ENCODE measurements at regions not wholly inside any gene's neighbourhood (a gene's known extent, or its start where the extent isn't known, plus 50 kb on each side); places are given as distances from the start of the nearest gene placed in this dataset.

GRCh38 chr11:13080861-13081260 is 71.7 kb downstream of the RASSF10 start:
- H3K27ac ChIP-seq (ENCODE audit: low read depth in 2 of 2, low read length in 1 of 2), result no peak overlapping the region
- H2AFZ ChIP-seq (ENCODE audit: low read depth), result no peak overlapping the region
- H3K27me3 ChIP-seq (ENCODE audit: insufficient read depth), result peaks cover 17% of the 10 kb centered on the region; the same call in 1 of the 2 replicates
- 47% methylated on average over 7 of the region's 8 CpGs for WGBS (ENCODE audit: low lambda C conversion rate)
- CTCF ChIA-PET, result interaction anchor here (0.9 kb wide), 1 partner anchor 8 kb away, joined by 3 read pairs; no protein-coding TSS in a partner anchor
- H4K20me1 ChIP-seq (ENCODE audit: insufficient read depth), result no peaks in the 10 kb centered on the region
- no peaks in the 10 kb centered on the region for H3K4me1 ChIP-seq (ENCODE audit: control insufficient read depth in 1 of 2, insufficient read depth in 2 of 2, low read depth in 1 of 2, low read length in 1 of 2)
- no peak overlapping the region for H3K4me2 ChIP-seq
- H3K9ac ChIP-seq, result no peak overlapping the region
- no peaks in the 10 kb centered on the region for H3F3A ChIP-seq (replicated peaks; ENCODE audit: insufficient read depth)
- no peaks in the 10 kb centered on the region for H3K9me3 ChIP-seq
- TF ChIP-seq GABPA (IDR thresholded peaks at IDR 0.05; ENCODE audit: low read depth) (no peak), REST (IDR thresholded peaks at IDR 0.05; ENCODE audit: low read depth, low read length) (no peak), USF1 (IDR thresholded peaks at IDR 0.05; ENCODE audit: borderline replicate concordance, low read depth) (no peak), RFX5 (IDR thresholded peaks at IDR 0.05; ENCODE audit: low read length) (no peak)
- TF ChIP-seq, protein P1, sequence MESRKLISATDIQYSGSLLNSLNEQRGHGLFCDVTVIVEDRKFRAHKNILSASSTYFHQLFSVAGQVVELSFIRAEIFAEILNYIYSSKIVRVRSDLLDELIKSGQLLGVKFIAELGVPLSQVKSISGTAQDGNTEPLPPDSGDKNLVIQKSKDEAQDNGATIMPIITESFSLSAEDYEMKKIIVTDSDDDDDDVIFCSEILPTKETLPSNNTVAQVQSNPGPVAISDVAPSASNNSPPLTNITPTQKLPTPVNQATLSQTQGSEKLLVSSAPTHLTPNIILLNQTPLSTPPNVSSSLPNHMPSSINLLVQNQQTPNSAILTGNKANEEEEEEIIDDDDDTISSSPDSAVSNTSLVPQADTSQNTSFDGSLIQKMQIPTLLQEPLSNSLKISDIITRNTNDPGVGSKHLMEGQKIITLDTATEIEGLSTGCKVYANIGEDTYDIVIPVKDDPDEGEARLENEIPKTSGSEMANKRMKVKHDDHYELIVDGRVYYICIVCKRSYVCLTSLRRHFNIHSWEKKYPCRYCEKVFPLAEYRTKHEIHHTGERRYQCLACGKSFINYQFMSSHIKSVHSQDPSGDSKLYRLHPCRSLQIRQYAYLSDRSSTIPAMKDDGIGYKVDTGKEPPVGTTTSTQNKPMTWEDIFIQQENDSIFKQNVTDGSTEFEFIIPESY (IDR thresholded peaks at IDR 0.05; ENCODE audit: borderline replicate concordance, low read depth), result no peak
- POLR2A ChIA-PET, result no interaction called here
- no peak for DNase-seq
- no peak overlapping the region for H3K4me3 ChIP-seq (ENCODE audit: low read depth in 2 of 2, low read length in 1 of 2)
- no peaks in the 10 kb centered on the region for H3K79me2 ChIP-seq (ENCODE audit: insufficient read depth)
- no peaks in the 10 kb centered on the region for H3K36me3 ChIP-seq (replicated peaks in 1 of 2; ENCODE audit: control insufficient read depth in 1 of 2, insufficient read depth in 2 of 2, low read length in 1 of 2)
- H3K9me2 ChIP-seq, result no peaks in the 10 kb centered on the region

DNA sequence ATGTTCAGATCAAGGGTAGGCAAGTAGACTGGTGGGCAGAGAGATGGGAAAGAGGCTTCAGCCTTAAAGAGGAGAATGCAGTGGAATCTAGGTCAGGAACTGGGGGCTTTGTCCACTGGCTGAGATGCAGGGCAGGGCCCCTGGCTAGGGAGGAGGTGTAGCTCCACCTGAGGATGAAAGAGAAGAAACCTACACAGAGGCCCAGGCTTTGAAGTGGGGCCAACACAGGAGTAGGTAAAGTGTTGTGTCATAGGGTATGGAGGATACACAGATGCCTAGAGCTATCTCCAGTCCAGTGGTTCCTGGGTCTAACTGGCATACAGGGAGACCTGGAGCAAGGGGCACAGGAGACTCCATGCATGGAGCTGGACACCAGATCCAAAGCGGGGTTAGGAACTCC is 73.5 kb downstream of the RASSF10 start:
- no peak overlapping the region for H2AFZ ChIP-seq (ENCODE audit: low read depth)
- WGBS (ENCODE audit: low lambda C conversion rate), result 38% methylated on average over 1 of the region's 1 CpG
- no peaks in the 10 kb centered on the region for H3K79me2 ChIP-seq (ENCODE audit: insufficient read depth)
- TF ChIP-seq TAF1 (IDR thresholded peaks at IDR 0.05; ENCODE audit: borderline replicate concordance, low read depth, low read length), result no peak
- TF ChIP-seq TEAD4 (IDR thresholded peaks at IDR 0.05; ENCODE audit: borderline replicate concordance, insufficient read depth), result no peak
- no peak for TF ChIP-seq GABPA (IDR thresholded peaks at IDR 0.05; ENCODE audit: low read depth)
- no peak for TF ChIP-seq POLR2AphosphoS5 (IDR thresholded peaks at IDR 0.05; ENCODE audit: low read depth, low read length)
- no peak for TF ChIP-seq RXRA (IDR thresholded peaks at IDR 0.05; ENCODE audit: borderline replicate concordance, low read depth)
- no peak for TF ChIP-seq RCOR1 (IDR thresholded peaks at IDR 0.05; ENCODE audit: low read length)
- TF ChIP-seq EP300 (IDR thresholded peaks at IDR 0.05; ENCODE audit: borderline replicate concordance in 1 of 2, low read depth in 1 of 2, low read length in 1 of 2), result no peak
- TF ChIP-seq GATA2 (CRISPR knock-in tag; IDR thresholded peaks at IDR 0.05), result no peak
- no peak for TF ChIP-seq TCF12 (IDR thresholded peaks at IDR 0.05)
- TF ChIP-seq, protein P2, sequence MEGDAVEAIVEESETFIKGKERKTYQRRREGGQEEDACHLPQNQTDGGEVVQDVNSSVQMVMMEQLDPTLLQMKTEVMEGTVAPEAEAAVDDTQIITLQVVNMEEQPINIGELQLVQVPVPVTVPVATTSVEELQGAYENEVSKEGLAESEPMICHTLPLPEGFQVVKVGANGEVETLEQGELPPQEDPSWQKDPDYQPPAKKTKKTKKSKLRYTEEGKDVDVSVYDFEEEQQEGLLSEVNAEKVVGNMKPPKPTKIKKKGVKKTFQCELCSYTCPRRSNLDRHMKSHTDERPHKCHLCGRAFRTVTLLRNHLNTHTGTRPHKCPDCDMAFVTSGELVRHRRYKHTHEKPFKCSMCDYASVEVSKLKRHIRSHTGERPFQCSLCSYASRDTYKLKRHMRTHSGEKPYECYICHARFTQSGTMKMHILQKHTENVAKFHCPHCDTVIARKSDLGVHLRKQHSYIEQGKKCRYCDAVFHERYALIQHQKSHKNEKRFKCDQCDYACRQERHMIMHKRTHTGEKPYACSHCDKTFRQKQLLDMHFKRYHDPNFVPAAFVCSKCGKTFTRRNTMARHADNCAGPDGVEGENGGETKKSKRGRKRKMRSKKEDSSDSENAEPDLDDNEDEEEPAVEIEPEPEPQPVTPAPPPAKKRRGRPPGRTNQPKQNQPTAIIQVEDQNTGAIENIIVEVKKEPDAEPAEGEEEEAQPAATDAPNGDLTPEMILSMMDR (IDR thresholded peaks at IDR 0.05), result no peak
- no peak for TF ChIP-seq USF1 (IDR thresholded peaks at IDR 0.05; ENCODE audit: borderline replicate concordance, low read depth)
- TF ChIP-seq, protein P3, sequence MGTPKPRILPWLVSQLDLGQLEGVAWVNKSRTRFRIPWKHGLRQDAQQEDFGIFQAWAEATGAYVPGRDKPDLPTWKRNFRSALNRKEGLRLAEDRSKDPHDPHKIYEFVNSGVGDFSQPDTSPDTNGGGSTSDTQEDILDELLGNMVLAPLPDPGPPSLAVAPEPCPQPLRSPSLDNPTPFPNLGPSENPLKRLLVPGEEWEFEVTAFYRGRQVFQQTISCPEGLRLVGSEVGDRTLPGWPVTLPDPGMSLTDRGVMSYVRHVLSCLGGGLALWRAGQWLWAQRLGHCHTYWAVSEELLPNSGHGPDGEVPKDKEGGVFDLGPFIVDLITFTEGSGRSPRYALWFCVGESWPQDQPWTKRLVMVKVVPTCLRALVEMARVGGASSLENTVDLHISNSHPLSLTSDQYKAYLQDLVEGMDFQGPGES (IDR thresholded peaks at IDR 0.05; ENCODE audit: low read depth, low read length), result no peak
- no peak for TF ChIP-seq FOSL2 (IDR thresholded peaks at IDR 0.05; ENCODE audit: borderline replicate concordance, low read depth)
- H3K4me2 ChIP-seq, result no peak overlapping the region
- ChIA-PET CTCF (interaction anchor here (1.1 kb wide), 1 partner anchor 104 kb away, joined by 3 read pairs; no protein-coding TSS in a partner anchor), POLR2A (no interaction called here)
- no peak overlapping the region for H3K9ac ChIP-seq
- H3K4me1 ChIP-seq (ENCODE audit: control insufficient read depth in 1 of 2, insufficient read depth in 2 of 2, low read depth in 1 of 2, low read length in 1 of 2), result no peaks in the 10 kb centered on the region
- no peak overlapping the region for H3K4me3 ChIP-seq (ENCODE audit: low read depth in 2 of 2, low read length in 1 of 2)
- no peak overlapping the region for H3K27ac ChIP-seq (ENCODE audit: low read depth in 2 of 2, low read length in 1 of 2)
- no peaks in the 10 kb centered on the region for H3K36me3 ChIP-seq (replicated peaks in 1 of 2; ENCODE audit: control insufficient read depth in 1 of 2, insufficient read depth in 2 of 2, low read length in 1 of 2)
- no peak for DNase-seq
- H3K27me3 ChIP-seq (ENCODE audit: insufficient read depth), result peaks cover 11% of the 10 kb centered on the region; the same call in 1 of the 2 replicates
- no peaks in the 10 kb centered on the region for H3F3A ChIP-seq (replicated peaks; ENCODE audit: insufficient read depth)
- H4K20me1 ChIP-seq (ENCODE audit: insufficient read depth), result no peaks in the 10 kb centered on the region
- H3K9me3 ChIP-seq, result no peaks in the 10 kb centered on the region
- H3K9me2 ChIP-seq, result no peaks in the 10 kb centered on the region

Data from SK-N-SH (cell line).